ENCODE measurements at regions not wholly inside any gene's neighbourhood (a gene's known extent, or its start where the extent isn't known, plus 50 kb on each side); places are given as distances from the start of the nearest gene placed in this dataset.
"Not testable (repeated sequence)": the region's sequence is repeated elsewhere in the genome, so short reads cannot be mapped to it uniquely, and the experiment has no call there.

- H3K9me3 Mint-ChIP-seq; H3K27me3 Mint-ChIP-seq; H3K4me1 Mint-ChIP-seq (ENCODE audit: low read depth); H3K4me3 Mint-ChIP-seq; CTCF ChIA-PET; H3K27ac Mint-ChIP-seq; H3K36me3 Mint-ChIP-seq; DNase-seq; intact Hi-C loops (cut with micrococcal nuclease); POLR2A ChIA-PET: not testable (repeated sequence)
Observed at GRCh38 chr2:55765708-55766107, 72.1 kb upstream of the PNPT1 start.

GRCh38 chr2:55763721-55764120, 70.1 kb upstream of the PNPT1 start:
- no peaks in the 10 kb centered on the region for H3K9me3 Mint-ChIP-seq
- intact Hi-C loops (cut with micrococcal nuclease): no loop called here
- no peak for DNase-seq
- ChIA-PET CTCF (no interaction called here), POLR2A (interaction anchor here (0.6 kb wide), 1 partner anchor 459 kb away, joined by 3 read pairs; no protein-coding TSS in a partner anchor)
- no peak overlapping the region for H3K4me3 Mint-ChIP-seq
- no peaks in the 10 kb centered on the region for H3K4me1 Mint-ChIP-seq (ENCODE audit: low read depth)
- no peaks in the 10 kb centered on the region for H3K36me3 Mint-ChIP-seq
- H3K27me3 Mint-ChIP-seq: peaks cover 8% of the 10 kb centered on the region
- no peak overlapping the region for H3K27ac Mint-ChIP-seq

GRCh38 chr2:55761526-55761925, 67.9 kb upstream of the PNPT1 start:
- Mint-ChIP-seq H3K4me1 (ENCODE audit: low read depth) (no peaks in the 10 kb centered on the region), H3K27ac (no peak overlapping the region), H3K36me3 (no peaks in the 10 kb centered on the region), H3K9me3 (no peaks in the 10 kb centered on the region), H3K27me3 (peaks cover 10% of the 10 kb centered on the region), H3K4me3 (no peak overlapping the region)
- intact Hi-C loops (cut with micrococcal nuclease): no loop called here
- no peak for DNase-seq
- POLR2A ChIA-PET: no interaction called here
- CTCF ChIA-PET: no interaction called here

- no peak for DNase-seq
- CTCF ChIA-PET: no interaction called here
- no peaks in the 10 kb centered on the region for H3K4me1 Mint-ChIP-seq (ENCODE audit: low read depth)
- peaks cover 10% of the 10 kb centered on the region for H3K27me3 Mint-ChIP-seq
- no peak overlapping the region for H3K27ac Mint-ChIP-seq
- POLR2A ChIA-PET: no interaction called here
- H3K36me3 Mint-ChIP-seq: no peaks in the 10 kb centered on the region
- H3K4me3 Mint-ChIP-seq: no peak overlapping the region
- no peaks in the 10 kb centered on the region for H3K9me3 Mint-ChIP-seq
- intact Hi-C loops (cut with micrococcal nuclease): no loop called here
Observed at GRCh38 chr2:55761024-55761423, 67.4 kb upstream of the PNPT1 start.

GRCh38 chr2:55760125-55760524, 66.5 kb upstream of the PNPT1 start:
- DNase-seq: no peak
- Mint-ChIP-seq H3K4me3 (no peak overlapping the region), H3K9me3 (no peaks in the 10 kb centered on the region), H3K36me3 (no peaks in the 10 kb centered on the region), H3K27me3 (peaks cover 10% of the 10 kb centered on the region), H3K4me1 (ENCODE audit: low read depth) (no peaks in the 10 kb centered on the region), H3K27ac (no peak overlapping the region)
- POLR2A ChIA-PET: no interaction called here
- intact Hi-C loops (cut with micrococcal nuclease): no loop called here
- CTCF ChIA-PET: no interaction called here

- Mint-ChIP-seq H3K36me3 (no peaks in the 10 kb centered on the region), H3K27me3 (peaks cover 10% of the 10 kb centered on the region), H3K9me3 (no peaks in the 10 kb centered on the region), H3K4me1 (ENCODE audit: low read depth) (no peaks in the 10 kb centered on the region), H3K27ac (no peak overlapping the region), H3K4me3 (no peak overlapping the region)
- POLR2A ChIA-PET: no interaction called here
- intact Hi-C loops (cut with micrococcal nuclease): no loop called here
- CTCF ChIA-PET: no interaction called here
- no peak for DNase-seq
Observed at GRCh38 chr2:55759271-55759921, 65.8 kb upstream of the PNPT1 start.

- CTCF ChIA-PET: no interaction called here
- Mint-ChIP-seq H3K9me3 (no peaks in the 10 kb centered on the region), H3K36me3 (no peaks in the 10 kb centered on the region), H3K27ac (no peak overlapping the region), H3K4me1 (ENCODE audit: low read depth) (no peaks in the 10 kb centered on the region), H3K27me3 (no peaks in the 10 kb centered on the region), H3K4me3 (no peak overlapping the region)
- no peak for DNase-seq
- POLR2A ChIA-PET: no interaction called here
- intact Hi-C loops (cut with micrococcal nuclease): no loop called here
Observed at GRCh38 chr2:55751966-55752365, 58.3 kb upstream of the PNPT1 start.

- POLR2A ChIA-PET: no interaction called here
- no peak overlapping the region for H3K27ac Mint-ChIP-seq
- intact Hi-C loops (cut with micrococcal nuclease): no loop called here
- H3K4me3 Mint-ChIP-seq: no peak overlapping the region
- no peaks in the 10 kb centered on the region for H3K4me1 Mint-ChIP-seq (ENCODE audit: low read depth)
- no peak for DNase-seq
- H3K27me3 Mint-ChIP-seq: peaks cover 20% of the 10 kb centered on the region
- no peaks in the 10 kb centered on the region for H3K9me3 Mint-ChIP-seq
- CTCF ChIA-PET: no interaction called here
- H3K36me3 Mint-ChIP-seq: no peaks in the 10 kb centered on the region
Observed at GRCh38 chr2:55743583-55743982, 49.9 kb upstream of the PNPT1 start.
